BE2C (cell line): ENCODE measurements at regions not wholly inside any gene's neighbourhood (a gene's known extent, or its start where the extent isn't known, plus 50 kb on each side); places are given as distances from the start of the nearest gene placed in this dataset.

Source experiments
- DNase-seq: peaks from one replicate; pipeline ENCODE4 v3.0.0-alpha.2; 2020
- H3K27me3 ChIP-seq: fragments of 250-450 bp; sonication (Bioruptor Pico); 2 replicates; pipeline ENCODE4 v1.5.1; 2020; ENCODE audit warnings: mild to moderate bottlenecking
- H3K36me3 ChIP-seq: fragments of 250-450 bp; sonication (Bioruptor Pico); 2 replicates; pipeline ENCODE4 v1.5.1; 2020; ENCODE audit warnings: mild to moderate bottlenecking
- H3K4me1 ChIP-seq: fragments of 250-450 bp; sonication (Bioruptor Pico); 2 replicates; pipeline ENCODE4 v1.5.1; 2020
- H3K4me3 ChIP-seq: 2 replicates; pipeline ENCODE4 v1.5.1; 2011; ENCODE audit warnings: low read depth, low read length
- H3K9me3 ChIP-seq: fragments of 250-450 bp; sonication (Bioruptor Pico); 2 replicates; pipeline ENCODE4 v1.5.1; 2020
- CTCF ChIP-seq: IDR thresholded peaks from 2 replicates; pipeline ENCODE4 v1.5.1; 2012; ENCODE audit warnings: mild to moderate bottlenecking, low read depth, low read length

- H3K36me3 ChIP-seq = no peaks in the 10 kb centered on the region
- TF ChIP-seq CTCF = no peak
Measured at GRCh38 chr14:65153101-65153500, 50.8 kb upstream of the MAX start.

GRCh38 chr14:65156568-65157366, 54.5 kb upstream of the MAX start:
- no peaks in the 10 kb centered on the region for H3K27me3 ChIP-seq
- no peak for DNase-seq
- H3K9me3 ChIP-seq = no peaks in the 10 kb centered on the region
- no peak overlapping the region for H3K4me3 ChIP-seq
- H3K4me1 ChIP-seq = no peaks in the 10 kb centered on the region
- no peak for TF ChIP-seq CTCF
- no peaks in the 10 kb centered on the region for H3K36me3 ChIP-seq

More at GRCh38 chr14:65153101-65153500, 50.8 kb upstream of the MAX start:
- no peaks in the 10 kb centered on the region for H3K9me3 ChIP-seq
- no peaks in the 10 kb centered on the region for H3K4me1 ChIP-seq
- no peak for DNase-seq
- no peak overlapping the region for H3K4me3 ChIP-seq
- no peaks in the 10 kb centered on the region for H3K27me3 ChIP-seq

- DNase-seq = no peak
- no peak overlapping the region for H3K4me3 ChIP-seq
- TF ChIP-seq CTCF = no peak
- H3K4me1 ChIP-seq = no peaks in the 10 kb centered on the region
- H3K36me3 ChIP-seq = no peaks in the 10 kb centered on the region
- no peaks in the 10 kb centered on the region for H3K27me3 ChIP-seq
- H3K9me3 ChIP-seq = no peaks in the 10 kb centered on the region
Measured at GRCh38 chr14:65159281-65160062, 57.2 kb upstream of the MAX start.

- Histone ChIP-seq H3K36me3 (no peaks in the 10 kb centered on the region), H3K4me3 (no peak overlapping the region), H3K4me1 (no peaks in the 10 kb centered on the region), H3K9me3 (no peaks in the 10 kb centered on the region), H3K27me3 (no peaks in the 10 kb centered on the region)
- no peak for DNase-seq
- no peak for TF ChIP-seq CTCF
Measured at GRCh38 chr14:65160091-65160490, 57.8 kb upstream of the MAX start.

GRCh38 chr14:65162031-65162430, 59.7 kb upstream of the MAX start:
- Histone ChIP-seq H3K27me3 (no peaks in the 10 kb centered on the region), H3K36me3 (no peaks in the 10 kb centered on the region), H3K4me3 (no peak overlapping the region), H3K4me1 (no peaks in the 10 kb centered on the region), H3K9me3 (no peaks in the 10 kb centered on the region)
- no peak for DNase-seq
- no peak for TF ChIP-seq CTCF
